Omental fat pad (tissue), 3 donors: ENCODE measurements at regions not wholly inside any gene's neighbourhood (a gene's known extent, or its start where the extent isn't known, plus 50 kb on each side); places are given as distances from the start of the nearest gene placed in this dataset.
"Not testable (repeated sequence)": the region's sequence is repeated elsewhere in the genome, so short reads cannot be mapped to it uniquely, and the experiment has no call there.

Experiments used
- ATAC-seq: fragments of 150-250 bp; one replicate; pipeline ENCODE4 v1.9.1; 2016; ENCODE audit warnings: mild to moderate bottlenecking, moderate library complexity; ENCODE audit not compliant: low FRiP score
- DNase-seq: peaks from one replicate; pipeline ENCODE4 v3.0.0-alpha.2; 2019; ENCODE audit warnings: low spot score
- CTCF ChIP-seq, 3 donors: fragments of 450-650 bp; IDR thresholded peaks; one replicate each; pipeline ENCODE4 v1.5.1; 2016 to 2017; ENCODE audit warnings: antibody characterized with exemption in 3 of 3, mild to moderate bottlenecking in 3 of 3, moderate library complexity in 2 of 3

- DNase-seq (no peak), ATAC-seq (no peak)
- no peak for TF ChIP-seq CTCF (IDR thresholded peaks at IDR 0.05)
Measured at GRCh38 chr3:67142432-67142831, 144.3 kb downstream of the KBTBD8 start.

GRCh38 chr3:67145738-67146137, 147.6 kb downstream of the KBTBD8 start:
- no peak for DNase-seq
- no peak for ATAC-seq
- TF ChIP-seq CTCF (IDR thresholded peaks at IDR 0.05), result no peak

DNA sequence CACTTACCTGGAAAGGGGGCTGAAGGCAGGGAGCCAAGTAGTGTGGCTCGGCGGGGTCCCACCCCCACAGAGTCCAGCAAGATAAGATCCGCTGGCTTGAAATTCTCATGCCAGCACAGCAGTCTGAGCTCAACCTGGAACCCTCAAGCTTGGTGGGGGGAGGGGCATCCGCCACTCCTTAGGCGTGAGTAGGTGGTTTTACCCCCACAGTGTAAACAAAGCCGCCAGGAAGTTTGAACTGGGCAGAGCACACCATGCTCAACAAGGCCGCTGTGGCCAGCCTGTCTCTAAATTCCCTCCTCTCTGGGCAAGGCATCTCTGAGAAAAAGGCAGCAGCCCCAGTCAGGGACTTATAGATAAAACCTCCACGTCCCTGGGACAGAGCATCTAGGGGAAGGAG, 156.3 kb downstream of the KBTBD8 start:
- ATAC-seq (no peak), DNase-seq (no peak)
- no peak for TF ChIP-seq CTCF (IDR thresholded peaks at IDR 0.05)

GRCh38 chr3:67167481-67167880, 169.4 kb downstream of the KBTBD8 start:
- no peak for DNase-seq
- no peak for ATAC-seq
- no peak for TF ChIP-seq CTCF (IDR thresholded peaks at IDR 0.05)

DNA sequence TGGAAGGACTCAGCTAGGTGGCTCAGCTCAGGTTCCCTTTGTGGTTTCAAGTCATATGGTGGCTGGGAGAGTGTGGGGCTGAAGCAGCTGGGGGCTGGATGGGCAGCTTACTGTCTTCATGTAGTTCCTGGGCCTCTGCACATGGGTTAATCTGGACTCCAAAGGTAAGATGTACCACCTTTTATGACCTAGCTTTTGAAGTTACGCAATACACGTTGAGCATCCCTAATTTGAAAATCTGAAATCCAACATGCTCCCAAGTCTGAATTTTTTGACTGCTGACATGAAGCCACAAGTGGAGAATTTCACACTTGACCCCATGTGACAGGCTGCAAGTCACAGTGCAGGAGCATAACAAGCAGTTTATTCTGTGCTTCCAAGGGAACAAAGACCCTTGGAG, 173.7 kb downstream of the KBTBD8 start:
- no peak for TF ChIP-seq CTCF (IDR thresholded peaks at IDR 0.05)
- DNase-seq (no peak), ATAC-seq (no peak)

- ATAC-seq, DNase-seq: not testable (repeated sequence)
Measured at GRCh38 chr3:67173130-67173529, 175.0 kb downstream of the KBTBD8 start.

DNA sequence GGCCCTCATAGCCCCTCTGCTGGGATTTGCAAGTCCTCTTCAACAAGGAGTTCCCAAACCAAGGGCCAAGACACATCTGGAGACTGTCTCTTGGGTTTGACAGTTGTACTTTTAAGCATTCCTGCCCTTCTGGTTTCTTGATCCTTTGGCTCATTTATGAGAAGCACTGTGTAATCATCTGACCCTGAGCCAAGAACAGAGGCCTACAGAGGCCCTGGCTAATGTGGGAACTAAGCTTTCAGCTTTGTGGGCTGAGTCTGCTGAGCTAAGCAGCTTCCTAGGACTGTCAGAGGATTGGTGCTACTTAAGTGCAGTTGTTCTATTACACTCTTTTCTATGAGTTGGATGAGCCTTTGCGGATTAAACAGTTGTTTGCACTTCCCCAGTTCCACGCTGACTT, 178.3 kb downstream of the KBTBD8 start:
- DNase-seq (no peak), ATAC-seq (no peak)
- no peak for TF ChIP-seq CTCF (IDR thresholded peaks at IDR 0.05)

DNA sequence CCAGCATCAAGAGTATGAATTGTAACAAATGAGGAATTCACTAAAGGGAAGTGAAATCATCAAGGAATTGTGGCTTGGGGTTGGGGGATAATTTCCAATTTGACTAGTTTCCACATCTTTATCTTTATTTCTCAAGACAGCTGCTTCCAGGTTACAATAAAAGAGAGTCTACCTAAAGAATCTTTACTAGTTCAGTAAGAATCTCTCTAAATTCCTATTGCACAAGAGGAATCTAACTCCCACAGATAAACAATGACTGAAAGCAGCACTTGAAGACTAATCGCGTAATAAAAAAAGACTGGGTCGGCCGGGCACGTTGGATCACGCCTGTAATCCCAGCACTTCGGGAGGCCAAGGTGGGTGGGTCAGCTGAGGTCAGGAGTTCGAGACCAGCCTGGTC, 194.4 kb downstream of the KBTBD8 start:
- TF ChIP-seq CTCF (IDR thresholded peaks at IDR 0.05), result no peak
- DNase-seq (no peak), ATAC-seq (no peak)
